HepG2 (cell line): ENCODE measurements at regions not wholly inside any gene's neighbourhood (a gene's known extent, or its start where the extent isn't known, plus 50 kb on each side); places are given as distances from the start of the nearest gene placed in this dataset.

Experiments
- ATAC-seq: fragments of 200-7000 bp; cut with Tn5 transposase; 3 replicates; pipeline ENCODE4 v1.9.1; 2020; ENCODE audit warnings: mild to moderate bottlenecking, moderate library complexity
- BruUV-seq: library from RNA; stranded (reverse); fragments of 400-500 nt; replicated peaks from 2 replicates; lab custom pipeline; 2021; lab: Mats Ljungman, UMichigan
- CTCF ChIA-PET: fragments of 300-600 bp; formaldehyde crosslinking; extraction: SDS; loops from one replicate; lab custom pipeline; 2021; ENCODE audit warnings: low total read pairs, inconsistent platforms, low intra/inter-chr PET ratio; lab: Yijun Ruan, JAX
- POLR2A ChIA-PET: fragments of 350-600 bp; sonication (Branson Sonifier 250); formaldehyde crosslinking; loops from one replicate; lab custom pipeline; 2020; ENCODE audit warnings: antibody characterized with exemption, inconsistent platforms; lab: Yijun Ruan, JAX
- DNase-seq: peaks from one replicate; pipeline ENCODE4 v3.0.0-alpha.2; 2015; ENCODE audit warnings: low spot score
- FAIRE-seq: peaks from 3 replicates; lab custom pipeline; 2011; peaks lifted over from hg19 to GRCh38; lab: Jason Lieb, UNC
- H2AFZ ChIP-seq: one replicate; pipeline ENCODE4 v1.6.1; 2011; ENCODE audit warnings: low read length, inconsistent platforms
- H3K27ac ChIP-seq: fragments of 300-600 bp; 3 replicates; pipeline ENCODE4 v1.8.0; 2011; ENCODE audit warnings: mixed run types, mild to moderate bottlenecking, mixed read lengths, low read length, inconsistent platforms; ENCODE audit not compliant: insufficient read depth; ENCODE audit errors: extremely low read length
- H3K27me3 ChIP-seq, 2 experiments: fragments of 200-600 bp in 1 of 2; 2 replicates in 1 of 2; 3 replicates in 1 of 2; pipeline versions ENCODE4 v1.6.0 to v1.8.0; 2011; ENCODE audit warnings: low read length in 2 of 2, mild to moderate bottlenecking in 2 of 2, moderate library complexity in 2 of 2, inconsistent platforms in 1 of 2; ENCODE audit not compliant: insufficient read depth in 2 of 2, control insufficient read depth in 1 of 2
- H3K36me3 ChIP-seq, 2 experiments: fragments of 200-600 bp in 1 of 2; replicated peaks in 1 of 2; 2 replicates in 1 of 2; 3 replicates in 1 of 2; pipeline versions ENCODE4 v1.5.1 to v1.8.0; 2011; ENCODE audit warnings: low read length in 2 of 2, inconsistent platforms in 1 of 2; ENCODE audit not compliant: insufficient read depth in 2 of 2, control insufficient read depth in 1 of 2
- H3K4me1 ChIP-seq: 2 replicates; pipeline ENCODE4 v1.5.1; 2012; ENCODE audit warnings: low read length, inconsistent platforms; ENCODE audit not compliant: insufficient read depth
- H3K4me2 ChIP-seq: 2 replicates; pipeline ENCODE4 v1.6.0; 2011; ENCODE audit warnings: low read depth, low read length, inconsistent platforms
- H3K4me3 ChIP-seq, 3 experiments: fragments of 200-600 bp in 1 of 3; sonication (generic), shearing (Covaris generic) in 1 of 3; replicated peaks in 1 of 3; 2 replicates each; pipeline ENCODE4 v1.5.1; 2011 to 2016; ENCODE audit warnings: low read length in 3 of 3, inconsistent platforms in 2 of 3, low read depth in 2 of 3, mild to moderate bottlenecking in 2 of 3, control low read depth in 1 of 3, mixed read lengths in 1 of 3; ENCODE audit not compliant: insufficient read depth in 1 of 3
- H3K79me2 ChIP-seq: one replicate; pipeline ENCODE4 v1.6.1; 2011; ENCODE audit warnings: low read length, inconsistent platforms; ENCODE audit not compliant: insufficient read depth
- H3K9ac ChIP-seq: 2 replicates; pipeline ENCODE4 v1.6.0; 2011; ENCODE audit warnings: mild to moderate bottlenecking, low read depth, low read length, inconsistent platforms; ENCODE audit not compliant: insufficient read depth
- H3K9me3 ChIP-seq: 2 replicates; pipeline ENCODE4 v1.5.1; 2012; ENCODE audit warnings: mild to moderate bottlenecking, low read length
- H4K20me1 ChIP-seq: 2 replicates; pipeline ENCODE4 v1.6.0; 2011; ENCODE audit warnings: inconsistent platforms, mild to moderate bottlenecking, low read length, moderate library complexity; ENCODE audit not compliant: insufficient read depth
- ETV5 ChIP-seq: IDR thresholded peaks from 2 replicates; pipeline ENCODE4 v1.6.1; 2018; ENCODE audit warnings: missing biosample characterization, missing genetic modification reagents, inconsistent platforms, borderline replicate concordance
- HNF4G ChIP-seq, 2 experiments: sonication (generic) in 1 of 2; formaldehyde crosslinking in 1 of 2; IDR thresholded peaks; 2 replicates each; pipeline versions ENCODE4 v1.4.0 to v1.6.1; 2011 to 2020; ENCODE audit warnings: borderline replicate concordance in 2 of 2, low read depth in 2 of 2, mild to moderate bottlenecking in 2 of 2, low read length in 1 of 2, missing genetic modification reagents in 1 of 2, moderate library complexity in 1 of 2
- LBX2 ChIP-seq: sonication (generic); formaldehyde crosslinking; IDR thresholded peaks from 2 replicates; pipeline ENCODE4 v1.5.0; 2020; ENCODE audit warnings: missing genetic modification reagents, mild to moderate bottlenecking, borderline replicate concordance
- MZF1 ChIP-seq: sonication (generic); formaldehyde crosslinking; IDR thresholded peaks from 2 replicates; pipeline ENCODE4 v1.8.1; 2023; ENCODE audit warnings: mild to moderate bottlenecking, missing genetic modification reagents, borderline replicate concordance
- NCOA5 ChIP-seq: sonication (generic); formaldehyde crosslinking; IDR thresholded peaks from 2 replicates; pipeline ENCODE4 v1.4.0; 2020; ENCODE audit warnings: missing genetic modification reagents
- RFX3 ChIP-seq: IDR thresholded peaks from 2 replicates; pipeline ENCODE4 v1.6.1; 2016; ENCODE audit warnings: missing biosample characterization, missing genetic modification reagents
- SNAI1 ChIP-seq: sonication (generic); formaldehyde crosslinking; IDR thresholded peaks from 2 replicates; pipeline ENCODE4 v1.5.0; 2020; ENCODE audit warnings: mild to moderate bottlenecking, missing genetic modification reagents, borderline replicate concordance
- ZBTB4 ChIP-seq: sonication (generic); formaldehyde crosslinking; IDR thresholded peaks from 2 replicates; pipeline ENCODE4 v1.4.0; 2020; ENCODE audit warnings: missing genetic modification reagents, mild to moderate bottlenecking, borderline replicate concordance
- ZNF282 ChIP-seq: fragments of 450-650 bp; IDR thresholded peaks from 2 replicates; pipeline ENCODE4 v1.6.1; 2018; ENCODE audit not compliant: partially characterized antibody
- ZNF564 ChIP-seq: sonication (generic); formaldehyde crosslinking; IDR thresholded peaks from 2 replicates; pipeline ENCODE4 v1.8.1; 2023; ENCODE audit warnings: mild to moderate bottlenecking, missing genetic modification reagents
- ZNF740 ChIP-seq: sonication (generic); formaldehyde crosslinking; IDR thresholded peaks from 2 replicates; pipeline ENCODE4 v1.4.0; 2020; ENCODE audit warnings: missing genetic modification reagents
- ZNF780A ChIP-seq: sonication (generic); formaldehyde crosslinking; IDR thresholded peaks from 2 replicates; pipeline ENCODE4 v1.8.0; 2022; ENCODE audit warnings: mild to moderate bottlenecking, missing genetic modification reagents, moderate library complexity
- ZNF839 ChIP-seq: sonication (generic); formaldehyde crosslinking; IDR thresholded peaks from 2 replicates; pipeline ENCODE4 v1.4.0; 2020; ENCODE audit warnings: missing genetic modification reagents, mild to moderate bottlenecking, borderline replicate concordance
- WGBS: methylation state at CpG from one replicate; pipeline ENCODE4 v1.1.6; 2017; ENCODE audit warnings: low lambda C conversion rate; 5-methylcytosine and 5-hydroxymethylcytosine counted together
- in situ Hi-C: cut with HindIII; loops from 2 replicates; pipeline ENCODE4 v1.10.0; 2017; ENCODE audit warnings: low pct_unique_long_range_greater_than_20kb; ENCODE audit not compliant: extremely low pct_ligation_motif_present
- intact Hi-C: fragments of 100-400 bp; cut with micrococcal nuclease; formaldehyde crosslinking; loops from one replicate; pipeline ENCODE4 v1.10.0; 2022; ENCODE audit not compliant: unreplicated experiment
- TF ChIP-seq, protein P1 (sequence below): IDR thresholded peaks from 2 replicates; pipeline ENCODE4 v1.4.0; 2020; ENCODE audit warnings: mild to moderate bottlenecking, missing genetic modification reagents

DNA sequence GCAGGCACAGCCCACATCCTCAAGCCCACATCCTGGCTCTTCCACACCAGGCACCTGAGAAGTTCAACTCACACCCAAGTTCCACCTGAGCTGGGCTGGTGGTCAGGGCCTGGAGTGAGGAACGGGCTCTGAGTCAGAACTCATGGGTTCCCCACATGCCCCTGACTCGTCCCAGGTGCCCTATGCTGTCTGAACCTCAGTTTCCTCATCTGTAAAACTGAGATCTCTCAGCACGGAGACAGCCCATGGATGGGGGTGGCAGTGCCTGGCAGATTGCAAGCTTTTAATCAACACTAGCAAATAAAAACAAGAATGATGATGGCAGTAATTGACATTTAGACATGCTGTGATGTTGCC lies 307.8 kb downstream of the NDUFA10 start:
- intact Hi-C loops, result no loop called here
- H3K4me1 ChIP-seq, result no peaks in the 10 kb centered on the region
- H3K27ac ChIP-seq, result no peak overlapping the region
- WGBS, result 5% methylated on average over 3 of the region's 3 CpGs
- TF ChIP-seq ETV5, result no peak
- no peak for TF ChIP-seq ZNF564 (CRISPR knock-in tag)
- TF ChIP-seq ZNF839 (CRISPR knock-in tag), result no peak
- TF ChIP-seq LBX2 (CRISPR knock-in tag), result no peak
- TF ChIP-seq NCOA5 (CRISPR knock-in tag), result no peak
- TF ChIP-seq SNAI1 (CRISPR knock-in tag), result no peak
- TF ChIP-seq MZF1 (CRISPR knock-in tag), result no peak
- TF ChIP-seq ZNF740, result no peak
- TF ChIP-seq, protein P1, sequence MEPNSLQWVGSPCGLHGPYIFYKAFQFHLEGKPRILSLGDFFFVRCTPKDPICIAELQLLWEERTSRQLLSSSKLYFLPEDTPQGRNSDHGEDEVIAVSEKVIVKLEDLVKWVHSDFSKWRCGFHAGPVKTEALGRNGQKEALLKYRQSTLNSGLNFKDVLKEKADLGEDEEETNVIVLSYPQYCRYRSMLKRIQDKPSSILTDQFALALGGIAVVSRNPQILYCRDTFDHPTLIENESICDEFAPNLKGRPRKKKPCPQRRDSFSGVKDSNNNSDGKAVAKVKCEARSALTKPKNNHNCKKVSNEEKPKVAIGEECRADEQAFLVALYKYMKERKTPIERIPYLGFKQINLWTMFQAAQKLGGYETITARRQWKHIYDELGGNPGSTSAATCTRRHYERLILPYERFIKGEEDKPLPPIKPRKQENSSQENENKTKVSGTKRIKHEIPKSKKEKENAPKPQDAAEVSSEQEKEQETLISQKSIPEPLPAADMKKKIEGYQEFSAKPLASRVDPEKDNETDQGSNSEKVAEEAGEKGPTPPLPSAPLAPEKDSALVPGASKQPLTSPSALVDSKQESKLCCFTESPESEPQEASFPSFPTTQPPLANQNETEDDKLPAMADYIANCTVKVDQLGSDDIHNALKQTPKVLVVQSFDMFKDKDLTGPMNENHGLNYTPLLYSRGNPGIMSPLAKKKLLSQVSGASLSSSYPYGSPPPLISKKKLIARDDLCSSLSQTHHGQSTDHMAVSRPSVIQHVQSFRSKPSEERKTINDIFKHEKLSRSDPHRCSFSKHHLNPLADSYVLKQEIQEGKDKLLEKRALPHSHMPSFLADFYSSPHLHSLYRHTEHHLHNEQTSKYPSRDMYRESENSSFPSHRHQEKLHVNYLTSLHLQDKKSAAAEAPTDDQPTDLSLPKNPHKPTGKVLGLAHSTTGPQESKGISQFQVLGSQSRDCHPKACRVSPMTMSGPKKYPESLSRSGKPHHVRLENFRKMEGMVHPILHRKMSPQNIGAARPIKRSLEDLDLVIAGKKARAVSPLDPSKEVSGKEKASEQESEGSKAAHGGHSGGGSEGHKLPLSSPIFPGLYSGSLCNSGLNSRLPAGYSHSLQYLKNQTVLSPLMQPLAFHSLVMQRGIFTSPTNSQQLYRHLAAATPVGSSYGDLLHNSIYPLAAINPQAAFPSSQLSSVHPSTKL, result no peak
- no peak for TF ChIP-seq ZBTB4 (CRISPR knock-in tag)
- TF ChIP-seq ZNF780A, result no peak
- TF ChIP-seq RFX3, result no peak
- no peak for TF ChIP-seq HNF4G (IDR thresholded peaks at IDR 0.05; ENCODE audit: borderline replicate concordance, low read depth, low read length)
- TF ChIP-seq HNF4G (CRISPR knock-in tag; IDR thresholded peaks at IDR 0.05; ENCODE audit: borderline replicate concordance, low read depth), result no peak
- no peak for TF ChIP-seq ZNF282
- H3K36me3 ChIP-seq, result no peaks in the 10 kb centered on the region
- no peak for DNase-seq
- H3K79me2 ChIP-seq, result no peaks in the 10 kb centered on the region
- H3K27me3 ChIP-seq, result peaks cover 7 to 69% of the 10 kb centered on the region in 2 experiments
- H3K4me3 ChIP-seq, result no peak overlapping the region
- no peak overlapping the region for H3K9ac ChIP-seq
- FAIRE-seq, result no peak
- no peak overlapping the region for H2AFZ ChIP-seq
- H4K20me1 ChIP-seq, result no peaks in the 10 kb centered on the region
- BruUV-seq, result no TSS peak
- ChIA-PET CTCF (no interaction called here), POLR2A (no interaction called here)
- H3K9me3 ChIP-seq, result peaks cover 9% of the 10 kb centered on the region
- no peak for ATAC-seq
- no peak overlapping the region for H3K4me2 ChIP-seq
- in situ Hi-C loops, result no loop called here
